ENCODE measurements at regions not wholly inside any gene's neighbourhood (a gene's known extent, or its start where the extent isn't known, plus 50 kb on each side); places are given as distances from the start of the nearest gene placed in this dataset.

GRCh38 chr6:92354270-92354829 lies 1065.0 kb downstream of the EPHA7 start:
- no peak for TF ChIP-seq CTCF (IDR thresholded peaks at IDR 0.05)
- TF ChIP-seq POLR2A (IDR thresholded peaks at IDR 0.05), result no peak
